Pons (tissue), 1 donor: ENCODE measurements at regions not wholly inside any gene's neighbourhood (a gene's known extent, or its start where the extent isn't known, plus 50 kb on each side); places are given as distances from the start of the nearest gene placed in this dataset.

Experiments
- DNase-seq: peaks from one replicate; pipeline ENCODE4 v3.0.0-alpha.2; 2016; ENCODE audit warnings: low spot score

DNA sequence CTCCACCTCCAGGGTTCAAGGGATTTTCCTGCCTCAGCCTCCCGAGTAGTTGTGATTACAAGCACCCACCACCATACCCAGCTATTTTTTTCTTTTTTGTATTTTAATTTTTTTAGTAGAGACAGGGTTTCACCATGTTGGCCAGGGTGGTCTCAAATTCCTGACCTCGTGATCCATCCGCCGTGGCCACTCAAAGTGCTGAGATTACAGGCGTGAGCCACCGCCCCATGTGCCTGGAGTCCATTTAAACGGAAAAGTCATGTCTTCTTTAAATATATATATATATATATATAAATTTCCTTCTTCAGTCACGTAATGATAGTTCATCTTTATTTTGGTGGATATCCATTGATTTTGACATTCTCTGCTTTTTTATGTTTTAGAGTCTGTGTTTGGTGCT, 264.0 kb upstream of the PITX2 start:
- no peak for DNase-seq

DNA sequence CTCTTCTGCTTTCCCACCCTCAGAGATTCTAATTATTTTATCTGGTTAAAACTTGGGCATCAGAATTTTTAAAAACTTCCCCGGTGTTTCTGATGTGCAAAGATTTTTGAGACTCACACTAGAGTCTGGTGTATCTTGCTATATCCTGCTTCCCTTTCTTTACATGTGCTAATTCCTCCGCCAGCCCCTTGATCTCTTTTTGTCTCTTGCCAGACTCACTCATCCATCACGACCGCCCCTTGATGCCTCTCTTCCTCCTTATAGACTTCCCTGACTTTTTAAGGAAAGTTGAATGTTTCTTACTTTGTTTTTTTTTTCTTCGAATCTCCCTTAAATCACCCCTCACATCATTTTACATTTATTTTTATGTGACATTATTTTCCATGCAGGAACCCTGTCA, 274.9 kb upstream of the PITX2 start:
- no peak for DNase-seq

DNA sequence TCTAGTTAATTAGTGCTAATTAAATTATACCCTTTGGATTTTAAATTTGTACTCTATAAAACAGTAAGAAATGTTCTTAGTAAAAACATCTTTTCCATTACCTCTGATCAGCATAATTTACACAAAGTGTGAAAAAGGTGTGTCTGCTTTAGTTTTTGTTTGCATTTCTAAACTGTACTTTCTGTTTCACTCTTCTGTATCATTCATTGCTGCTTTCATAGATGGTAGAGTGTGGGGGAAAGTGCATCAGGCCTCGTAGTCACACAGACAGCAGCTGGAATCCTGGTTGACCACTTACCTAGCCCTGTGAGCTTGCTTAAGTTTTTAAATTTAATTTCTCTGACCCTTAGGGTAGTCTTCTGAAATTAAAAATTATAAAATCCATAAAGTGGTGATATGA, 275.4 kb upstream of the PITX2 start:
- no peak for DNase-seq

DNA sequence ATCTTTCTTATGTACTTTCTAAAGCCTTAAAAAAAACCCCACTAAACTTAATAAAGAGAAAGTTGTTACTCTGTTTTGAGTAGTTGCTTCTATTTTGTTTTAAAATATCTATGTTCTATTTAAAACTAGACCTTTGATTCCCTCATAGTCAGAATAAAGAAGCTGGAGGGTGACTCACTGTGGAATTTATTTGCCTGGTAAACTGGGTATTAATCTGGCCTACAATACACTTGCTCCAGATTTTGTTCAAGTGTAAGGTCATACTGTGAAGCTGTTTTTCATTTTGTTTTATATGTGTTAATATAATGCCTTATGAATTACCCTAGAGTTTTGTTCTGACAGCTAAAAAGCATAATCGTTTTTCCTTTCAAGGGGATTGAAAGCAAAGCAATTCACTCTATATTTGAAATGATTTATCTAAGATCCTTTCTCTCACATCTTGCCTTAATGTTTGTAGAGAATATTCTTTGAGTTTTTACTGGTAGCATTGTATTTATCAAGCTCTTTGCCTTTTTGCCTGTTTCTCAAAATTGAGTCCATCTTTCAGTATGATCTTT, 277.4 kb upstream of the PITX2 start:
- no peak for DNase-seq

DNA sequence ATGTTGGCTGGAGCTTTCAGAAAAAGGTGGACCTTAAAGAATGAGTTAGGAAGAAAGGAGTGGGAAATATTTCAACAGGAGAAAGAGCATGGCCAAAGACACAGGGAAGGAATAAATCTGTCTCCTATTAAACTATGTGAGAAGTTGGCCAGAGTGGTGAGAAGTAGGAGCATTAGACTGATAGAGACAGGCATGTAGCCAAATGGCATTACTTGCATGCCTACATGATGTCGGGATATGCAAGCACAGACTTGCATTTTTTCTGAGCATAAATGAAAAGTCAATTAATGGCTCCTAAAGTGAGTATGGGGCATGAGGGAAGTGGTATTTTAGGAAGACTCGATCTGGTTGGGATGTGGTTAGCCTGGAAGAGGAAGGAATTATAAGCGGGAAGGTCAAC, 279.6 kb upstream of the PITX2 start:
- no peak for DNase-seq

GRCh38 chr4:110904435-110905065, 281.7 kb upstream of the PITX2 start:
- DNase-seq, result no peak

GRCh38 chr4:110905367-110905766, 282.5 kb upstream of the PITX2 start:
- DNase-seq, result no peak

DNA sequence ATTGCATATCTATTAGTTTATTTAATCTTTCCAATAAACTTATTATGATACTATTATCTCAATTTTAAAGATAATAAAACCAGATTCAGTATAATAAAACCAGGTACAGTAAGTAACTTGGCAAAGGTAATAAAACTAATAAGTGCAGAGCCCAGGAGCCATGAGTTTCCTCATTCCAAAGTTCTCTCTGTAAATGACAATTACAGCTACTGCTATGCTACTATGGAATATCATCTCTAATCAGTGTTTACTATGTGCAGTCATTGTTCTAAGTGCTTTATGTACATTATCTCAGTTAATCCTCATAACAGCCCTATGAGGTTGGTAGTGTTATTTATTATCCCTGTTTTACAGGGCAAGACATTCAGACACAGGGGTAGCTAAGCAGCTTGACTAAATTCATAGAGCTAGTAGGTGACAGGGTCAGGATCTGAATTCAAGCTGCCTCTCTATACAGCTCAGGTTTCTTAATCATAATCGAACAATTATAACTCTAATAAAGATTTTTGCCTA, 285.0 kb upstream of the PITX2 start:
- no peak for DNase-seq

GRCh38 chr4:110914791-110915190, 291.9 kb upstream of the PITX2 start:
- no peak for DNase-seq

GRCh38 chr4:110915301-110915700, 292.4 kb upstream of the PITX2 start:
- DNase-seq, result no peak

GRCh38 chr4:110916505-110916904, 293.6 kb upstream of the PITX2 start:
- no peak for DNase-seq

- no peak for DNase-seq
These were observed 295.0 kb upstream of the PITX2 start for GRCh38 chr4:110917835-110918234.

DNA sequence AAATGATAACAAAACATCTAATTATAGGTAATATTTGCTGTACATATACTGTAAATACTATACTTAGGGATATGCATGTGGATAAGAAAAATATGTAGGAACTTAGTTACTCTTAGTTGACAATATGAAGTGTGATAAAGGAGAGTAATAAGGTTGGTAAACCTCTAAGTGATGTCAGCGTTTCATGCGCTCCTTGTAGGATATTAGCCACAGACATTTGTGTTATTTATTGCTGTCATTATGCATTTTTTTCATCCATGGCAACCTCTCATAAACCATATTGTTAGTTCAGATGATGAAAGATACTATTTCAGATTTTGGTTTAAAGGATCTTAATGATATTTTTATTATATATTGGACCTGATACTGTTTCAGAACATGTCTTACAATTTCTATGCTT, 298.1 kb upstream of the PITX2 start:
- DNase-seq, result no peak

GRCh38 chr4:110924761-110925160, 301.9 kb upstream of the PITX2 start:
- no peak for DNase-seq

- DNase-seq, result no peak
These were observed 304.0 kb upstream of the PITX2 start for GRCh38 chr4:110926841-110927400.

DNA sequence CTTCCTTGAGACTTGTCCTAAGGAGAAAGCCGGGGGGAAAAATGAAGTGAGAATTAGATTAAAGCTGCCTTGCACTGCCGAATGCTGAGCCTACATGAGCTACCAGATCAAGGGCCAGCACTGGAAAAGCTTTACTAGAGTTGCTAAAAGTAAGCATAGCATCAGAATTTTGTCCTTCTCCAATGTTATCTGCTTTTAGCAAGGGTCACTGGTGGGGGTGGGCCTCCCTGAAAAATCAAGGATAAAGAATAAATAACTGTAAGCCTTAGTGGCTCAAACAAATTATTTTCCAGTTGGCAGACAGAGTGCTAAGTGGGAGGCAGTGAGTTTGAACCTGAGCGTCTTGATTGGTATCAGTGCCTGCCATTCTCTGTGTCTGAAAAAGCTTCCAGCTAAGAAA, 310.5 kb upstream of the PITX2 start:
- DNase-seq, result no peak

GRCh38 chr4:110944501-110944900, 321.6 kb upstream of the PITX2 start:
- no peak for DNase-seq

DNA sequence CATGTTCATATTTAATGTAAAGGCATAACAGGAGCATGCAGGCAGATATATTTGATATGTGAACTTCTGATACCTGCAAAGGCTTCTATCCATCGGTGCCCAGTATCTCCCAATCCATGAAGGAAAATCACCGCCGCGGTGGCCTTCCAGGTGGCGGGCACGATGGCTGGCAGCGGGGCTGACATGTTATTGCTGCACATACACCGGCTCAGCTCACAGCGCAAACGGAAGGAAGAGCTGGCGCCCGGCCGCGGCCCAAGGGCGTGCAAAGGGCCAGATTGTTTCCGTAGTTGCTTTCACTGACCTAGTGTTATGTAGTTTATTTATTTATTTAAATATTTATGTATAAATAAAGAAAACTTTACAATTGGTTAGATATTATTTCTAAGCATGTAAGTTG, 322.7 kb upstream of the PITX2 start:
- no peak for DNase-seq

DNA sequence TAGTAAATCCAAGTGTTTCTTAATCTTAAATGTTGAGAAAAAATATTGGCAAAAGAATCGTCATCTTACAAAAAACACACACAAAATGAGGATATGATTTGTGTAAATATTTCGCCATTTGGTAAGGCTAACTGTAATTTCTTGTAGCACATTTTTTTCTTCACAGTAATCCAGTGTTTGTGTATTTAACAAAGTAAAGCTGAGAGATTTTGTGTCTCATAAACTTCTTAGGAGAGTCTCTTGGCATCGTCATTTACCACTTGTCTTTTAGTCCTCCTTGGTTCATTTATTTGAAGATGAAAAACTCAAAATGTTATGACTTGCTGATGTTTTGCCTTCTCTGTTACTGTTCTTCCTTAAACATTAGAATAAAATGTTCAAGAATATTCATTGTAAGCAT, 326.7 kb upstream of the PITX2 start:
- DNase-seq, result no peak

DNA sequence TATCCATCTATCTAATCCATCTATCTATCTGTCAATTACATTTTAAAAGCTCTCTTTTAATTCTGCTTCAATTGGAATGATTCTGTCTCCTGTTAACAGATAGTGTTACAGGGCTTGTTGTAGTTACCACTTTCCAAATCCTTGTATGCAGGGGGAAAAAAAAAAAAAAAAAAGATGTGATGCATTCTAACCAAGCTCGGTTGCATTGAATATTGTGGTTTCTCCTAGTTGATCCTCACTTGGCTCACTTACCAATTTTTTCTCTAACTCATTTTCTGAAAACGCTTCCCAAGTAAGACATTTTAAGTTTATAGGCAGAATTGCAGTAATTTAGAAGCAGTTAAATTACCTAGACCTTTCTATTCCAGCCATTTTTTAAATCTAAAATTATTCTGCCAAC, 327.9 kb upstream of the PITX2 start:
- no peak for DNase-seq

- DNase-seq, result no peak
These were observed 330.3 kb upstream of the PITX2 start for GRCh38 chr4:110953191-110953590.

GRCh38 chr4:110953898-110954297, 331.0 kb upstream of the PITX2 start:
- DNase-seq, result no peak

DNA sequence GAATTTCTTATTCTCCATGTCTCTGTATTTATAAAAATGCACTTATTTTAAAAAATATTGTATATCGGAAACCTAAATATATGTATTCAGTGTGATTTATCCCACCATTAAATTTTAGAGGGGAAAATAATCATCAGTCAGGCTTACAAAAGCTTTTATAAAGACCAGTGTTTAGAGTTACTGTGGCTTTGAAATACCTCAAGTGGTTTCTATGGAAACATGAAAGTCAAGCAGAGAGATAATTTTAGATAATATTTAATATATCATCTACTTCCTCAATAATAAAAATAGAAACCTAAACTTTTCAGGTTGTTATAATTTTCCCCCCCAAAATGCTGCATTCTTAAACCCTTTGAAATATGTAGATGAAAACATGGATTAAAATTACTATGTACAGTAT, 332.9 kb upstream of the PITX2 start:
- DNase-seq, result no peak
